Osteoblast (primary cell): ENCODE measurements at regions not wholly inside any gene's neighbourhood (a gene's known extent, or its start where the extent isn't known, plus 50 kb on each side); places are given as distances from the start of the nearest gene placed in this dataset.

ENCODE experiments used
- DNase-seq: peaks from one replicate; pipeline ENCODE4 v3.0.0; 2011; ENCODE audit warnings: low spot score, mixed read lengths; ENCODE audit not compliant: insufficient read length; ENCODE audit errors: missing footprints
- H2AFZ ChIP-seq: 2 replicates; pipeline ENCODE4 v1.6.0; 2011; ENCODE audit warnings: mild to moderate bottlenecking, low read length
- H3K27ac ChIP-seq: 2 replicates; pipeline ENCODE4 v1.5.1; 2011; ENCODE audit warnings: mild to moderate bottlenecking, low read depth, low read length, moderate library complexity
- H3K27me3 ChIP-seq: 2 replicates; pipeline ENCODE4 v1.6.0; 2012; ENCODE audit warnings: mild to moderate bottlenecking, control low read depth, inconsistent platforms, low read length, moderate library complexity; ENCODE audit not compliant: insufficient read depth
- H3K36me3 ChIP-seq: 2 replicates; pipeline ENCODE4 v1.5.1; 2011; ENCODE audit warnings: mild to moderate bottlenecking, low read length, control low read depth, moderate library complexity; ENCODE audit not compliant: insufficient read depth
- H3K4me1 ChIP-seq: 2 replicates; pipeline ENCODE4 v1.5.1; 2011; ENCODE audit warnings: mild to moderate bottlenecking, low read length, control low read depth, moderate library complexity; ENCODE audit not compliant: insufficient read depth
- H3K4me2 ChIP-seq: 2 replicates; pipeline ENCODE4 v1.6.0; 2011; ENCODE audit warnings: mild to moderate bottlenecking, low read length; ENCODE audit not compliant: insufficient read depth
- H3K4me3 ChIP-seq: fragments of 200-600 bp; sonication (generic); 3 replicates; pipeline ENCODE4 v1.5.1; 2012; ENCODE audit warnings: mild to moderate bottlenecking, low read length, inconsistent platforms; ENCODE audit not compliant: insufficient read depth
- H3K79me2 ChIP-seq: 2 replicates; pipeline ENCODE4 v1.6.0; 2012; ENCODE audit warnings: mild to moderate bottlenecking, low read length, control low read depth, inconsistent platforms; ENCODE audit not compliant: insufficient read depth
- H3K9me3 ChIP-seq: 2 replicates; pipeline ENCODE4 v1.5.1; 2011; ENCODE audit warnings: low read depth, low read length, control low read depth
- H4K20me1 ChIP-seq: 2 replicates; pipeline ENCODE4 v1.6.0; 2012; ENCODE audit warnings: mild to moderate bottlenecking, low read length, control low read depth; ENCODE audit not compliant: insufficient read depth
- TF ChIP-seq, protein P1 (sequence below): IDR thresholded peaks from 2 replicates; pipeline ENCODE4 v1.5.1; 2011; ENCODE audit warnings: mild to moderate bottlenecking, low read depth, low read length, moderate library complexity; ENCODE audit errors: extremely low read depth

DNA sequence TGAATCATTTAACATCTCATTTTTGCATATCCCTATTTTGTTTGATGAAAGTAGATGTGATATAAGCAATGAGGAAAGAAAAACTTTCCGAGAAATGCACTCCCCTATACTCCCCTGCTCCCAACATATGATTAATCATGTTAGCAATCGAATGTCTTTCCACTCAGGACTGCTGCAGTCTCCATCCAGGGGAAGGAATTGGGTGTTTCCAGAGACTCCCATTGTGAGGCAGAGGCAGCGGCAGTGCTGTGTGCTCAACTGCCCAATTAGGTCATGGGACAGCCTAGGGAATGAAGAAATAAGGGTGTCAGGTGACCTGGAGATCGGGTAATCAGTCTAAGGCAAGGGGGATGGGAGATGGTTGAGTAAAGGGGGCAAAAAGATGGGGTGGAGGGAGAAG lies 268.6 kb upstream of the MEIS2 start:
- TF ChIP-seq, protein P1, sequence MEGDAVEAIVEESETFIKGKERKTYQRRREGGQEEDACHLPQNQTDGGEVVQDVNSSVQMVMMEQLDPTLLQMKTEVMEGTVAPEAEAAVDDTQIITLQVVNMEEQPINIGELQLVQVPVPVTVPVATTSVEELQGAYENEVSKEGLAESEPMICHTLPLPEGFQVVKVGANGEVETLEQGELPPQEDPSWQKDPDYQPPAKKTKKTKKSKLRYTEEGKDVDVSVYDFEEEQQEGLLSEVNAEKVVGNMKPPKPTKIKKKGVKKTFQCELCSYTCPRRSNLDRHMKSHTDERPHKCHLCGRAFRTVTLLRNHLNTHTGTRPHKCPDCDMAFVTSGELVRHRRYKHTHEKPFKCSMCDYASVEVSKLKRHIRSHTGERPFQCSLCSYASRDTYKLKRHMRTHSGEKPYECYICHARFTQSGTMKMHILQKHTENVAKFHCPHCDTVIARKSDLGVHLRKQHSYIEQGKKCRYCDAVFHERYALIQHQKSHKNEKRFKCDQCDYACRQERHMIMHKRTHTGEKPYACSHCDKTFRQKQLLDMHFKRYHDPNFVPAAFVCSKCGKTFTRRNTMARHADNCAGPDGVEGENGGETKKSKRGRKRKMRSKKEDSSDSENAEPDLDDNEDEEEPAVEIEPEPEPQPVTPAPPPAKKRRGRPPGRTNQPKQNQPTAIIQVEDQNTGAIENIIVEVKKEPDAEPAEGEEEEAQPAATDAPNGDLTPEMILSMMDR = no peak
- Histone ChIP-seq H2AFZ (no peak overlapping the region), H4K20me1 (no peaks in the 10 kb centered on the region)

DNA sequence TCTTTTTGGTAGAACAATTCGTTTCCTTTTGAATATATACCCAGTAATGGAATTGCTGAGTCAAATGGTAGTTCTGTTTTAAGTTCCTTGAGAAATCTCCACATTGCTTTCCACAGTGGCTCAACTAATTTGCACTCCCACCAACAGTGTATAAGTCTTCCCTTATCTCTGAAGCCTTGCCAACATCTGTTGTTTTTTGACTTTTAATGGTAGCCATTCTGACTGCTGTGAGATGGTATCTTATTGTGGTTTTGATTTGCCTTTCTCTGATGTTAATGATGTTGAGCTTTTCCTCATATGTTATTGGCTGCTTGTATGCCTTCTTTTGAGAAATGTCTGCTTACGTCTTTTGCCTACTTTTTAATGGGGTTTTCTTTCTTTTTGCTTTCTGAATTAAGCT lies 270.6 kb upstream of the MEIS2 start:
- TF ChIP-seq, protein P1 = no peak
- no peaks in the 10 kb centered on the region for H3K27me3 ChIP-seq
- H2AFZ ChIP-seq = no peak overlapping the region
- H3K4me2 ChIP-seq = no peak overlapping the region
- H3K9me3 ChIP-seq = no peaks in the 10 kb centered on the region
- no peaks in the 10 kb centered on the region for H3K79me2 ChIP-seq
- no peaks in the 10 kb centered on the region for H4K20me1 ChIP-seq
- H3K36me3 ChIP-seq = no peaks in the 10 kb centered on the region
- no peak for DNase-seq
- no peaks in the 10 kb centered on the region for H3K4me1 ChIP-seq
- no peak overlapping the region for H3K4me3 ChIP-seq
- H3K27ac ChIP-seq = no peak overlapping the region

More for the DNA sequence above, 268.6 kb upstream of the MEIS2 start:
- Histone ChIP-seq H3K4me3 (no peak overlapping the region), H3K4me1 (no peaks in the 10 kb centered on the region), H3K27ac (no peak overlapping the region), H3K36me3 (no peaks in the 10 kb centered on the region), H3K9me3 (no peaks in the 10 kb centered on the region), H3K27me3 (no peaks in the 10 kb centered on the region), H3K4me2 (no peak overlapping the region), H3K79me2 (no peaks in the 10 kb centered on the region)
- no peak for DNase-seq

DNA sequence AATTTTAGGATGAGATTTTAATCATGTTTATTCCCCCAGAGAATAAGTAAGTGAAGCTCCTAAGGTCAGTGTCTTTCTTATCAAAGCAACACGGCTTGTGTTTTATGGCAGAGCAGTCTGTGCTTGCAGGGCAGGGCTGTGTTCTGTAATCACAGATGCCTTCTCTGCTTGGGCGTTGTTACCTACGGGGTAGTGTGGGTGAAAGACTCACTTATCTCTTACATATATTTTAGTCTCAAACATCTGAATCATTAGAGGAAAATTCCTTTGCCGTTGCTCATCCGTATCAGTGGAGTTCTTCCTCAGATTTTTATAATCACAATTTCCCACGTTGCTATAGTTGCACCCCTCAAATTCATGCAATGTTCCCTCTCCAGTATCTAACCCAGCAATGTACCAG lies 271.7 kb upstream of the MEIS2 start:
- Histone ChIP-seq H3K4me1 (no peaks in the 10 kb centered on the region), H3K9me3 (no peaks in the 10 kb centered on the region), H3K4me2 (no peak overlapping the region), H3K79me2 (no peaks in the 10 kb centered on the region), H4K20me1 (no peaks in the 10 kb centered on the region), H3K27me3 (no peaks in the 10 kb centered on the region), H2AFZ (no peak overlapping the region), H3K36me3 (no peaks in the 10 kb centered on the region), H3K27ac (no peak overlapping the region), H3K4me3 (no peak overlapping the region)
- TF ChIP-seq, protein P1 = no peak
- DNase-seq = no peak

- Histone ChIP-seq H3K4me1 (no peaks in the 10 kb centered on the region), H2AFZ (no peak overlapping the region), H3K36me3 (no peaks in the 10 kb centered on the region), H3K9me3 (no peaks in the 10 kb centered on the region), H3K4me3 (no peak overlapping the region), H3K27me3 (no peaks in the 10 kb centered on the region), H3K27ac (no peak overlapping the region), H3K79me2 (no peaks in the 10 kb centered on the region), H4K20me1 (no peaks in the 10 kb centered on the region), H3K4me2 (no peak overlapping the region)
- DNase-seq = no peak
- TF ChIP-seq, protein P1 = no peak
These were observed 275.2 kb upstream of the MEIS2 start for GRCh38 chr15:37375519-37375918.
